HG03354 (cell line): ENCODE measurements at regions not wholly inside any gene's neighbourhood (a gene's known extent, or its start where the extent isn't known, plus 50 kb on each side); places are given as distances from the start of the nearest gene placed in this dataset.

ENCODE experiments used
- ATAC-seq: cut with Tn5 transposase; IDR thresholded peaks from one replicate; pipeline ENCODE4 v1.9.1; 2021; ENCODE audit warnings: mild to moderate bottlenecking; ENCODE audit not compliant: unreplicated experiment, poor library complexity, severe bottlenecking

- no peak for ATAC-seq
These were observed 142.6 kb downstream of the AASDH start for GRCh38 chr4:56244681-56245080.

DNA sequence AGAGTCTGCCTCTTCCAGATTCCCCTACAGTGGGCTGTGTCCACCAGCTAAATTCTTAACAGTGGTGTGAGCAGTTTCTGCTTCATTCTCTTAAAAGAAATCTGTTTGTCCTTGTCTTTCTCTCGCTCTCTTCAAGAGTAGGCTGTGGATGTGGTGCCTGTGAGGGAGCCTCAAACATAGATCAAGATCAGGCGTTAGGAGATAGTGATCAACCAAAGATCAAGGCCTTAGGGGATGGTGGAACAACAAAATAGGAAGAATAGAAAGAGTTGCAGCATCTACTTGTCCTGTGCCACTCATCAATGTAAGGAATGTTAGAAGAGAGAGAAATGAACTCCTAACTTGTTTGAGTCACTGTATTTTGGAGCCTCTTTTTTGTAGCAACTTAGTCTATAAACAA lies 144.2 kb downstream of the AASDH start:
- no peak for ATAC-seq

DNA sequence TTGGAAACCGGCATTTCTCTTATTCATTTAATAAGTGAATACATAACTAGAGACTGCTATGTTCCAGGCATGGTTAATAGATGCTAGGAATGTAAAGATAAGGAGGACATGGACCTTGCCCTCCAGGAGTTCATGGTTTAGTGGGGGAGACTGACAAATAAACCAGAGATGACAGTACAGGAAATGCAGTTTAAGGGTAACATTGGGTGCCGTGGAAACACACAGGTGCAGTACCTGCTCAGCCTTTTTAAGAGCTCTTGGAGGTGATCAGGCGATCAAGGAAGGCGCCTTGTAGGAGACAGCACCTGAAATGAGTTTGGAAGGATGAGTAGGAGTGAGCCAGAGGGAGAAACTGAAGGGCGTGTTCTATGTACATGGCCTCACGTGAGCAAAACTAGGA lies 145.8 kb downstream of the AASDH start:
- ATAC-seq, result no peak

GRCh38 chr4:56240554-56241174 lies 146.6 kb downstream of the AASDH start:
- no peak for ATAC-seq

- ATAC-seq, result no peak
These were observed 149.0 kb downstream of the AASDH start for GRCh38 chr4:56238251-56238650.

GRCh38 chr4:56235725-56236124 lies 151.6 kb downstream of the AASDH start:
- no peak for ATAC-seq

- ATAC-seq, result no peak
These were observed 152.3 kb downstream of the AASDH start for GRCh38 chr4:56235011-56235410.

DNA sequence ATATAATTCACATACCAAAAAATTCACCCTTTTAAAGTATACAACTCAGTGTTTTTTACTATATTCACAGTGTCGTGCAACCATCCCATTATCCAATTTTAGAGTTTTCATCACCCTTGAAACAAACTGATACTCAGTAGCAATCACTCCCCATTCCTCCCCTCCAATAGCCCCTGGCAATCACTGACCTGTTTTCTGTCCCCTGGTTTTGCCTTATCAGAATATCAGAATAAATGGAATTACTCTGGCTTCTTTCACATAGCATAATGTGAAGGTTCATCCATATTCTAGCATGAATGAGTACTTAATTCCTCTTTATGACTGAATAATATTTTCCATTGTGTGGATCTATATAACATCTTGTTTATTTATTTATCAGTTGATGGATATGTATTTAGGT lies 153.2 kb downstream of the AASDH start:
- no peak for ATAC-seq

DNA sequence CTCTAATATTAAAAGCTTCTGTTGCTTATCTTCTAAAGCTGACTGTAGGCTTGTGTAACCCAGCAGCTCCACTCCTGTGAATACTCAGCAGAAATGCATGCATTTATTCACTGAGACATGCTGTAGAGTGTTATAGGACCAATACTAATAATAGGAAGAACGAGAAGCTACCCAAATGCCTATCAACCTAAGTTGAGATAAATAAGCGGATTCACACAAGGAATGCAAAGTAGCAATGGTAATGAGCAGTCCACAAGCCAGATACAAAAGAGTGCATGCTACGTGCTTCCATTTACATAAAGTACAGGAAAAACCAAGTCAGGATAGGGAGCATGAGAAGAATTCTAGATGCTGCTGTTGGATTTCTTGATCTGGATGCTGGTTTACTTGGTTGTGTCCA lies 155.9 kb downstream of the AASDH start:
- ATAC-seq, result no peak

DNA sequence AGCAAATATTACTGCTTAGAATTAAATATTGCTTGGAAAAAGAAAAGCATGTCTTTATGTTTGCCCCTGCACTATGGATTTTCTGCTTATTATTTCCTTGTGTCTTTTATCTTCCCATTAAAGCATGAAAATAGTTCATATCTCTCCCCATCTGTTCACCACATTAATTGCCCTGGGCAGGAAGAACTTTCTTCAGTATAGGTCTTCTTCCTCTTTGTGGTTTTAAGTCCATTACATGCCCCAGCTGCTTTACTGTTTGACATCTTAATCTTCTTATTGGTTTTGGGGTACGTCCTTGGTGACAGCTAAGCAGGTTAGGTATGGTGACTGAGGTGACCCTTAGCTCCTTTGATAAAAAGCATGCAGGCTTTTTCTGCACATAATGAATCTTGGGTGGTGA lies 157.3 kb downstream of the AASDH start:
- no peak for ATAC-seq

DNA sequence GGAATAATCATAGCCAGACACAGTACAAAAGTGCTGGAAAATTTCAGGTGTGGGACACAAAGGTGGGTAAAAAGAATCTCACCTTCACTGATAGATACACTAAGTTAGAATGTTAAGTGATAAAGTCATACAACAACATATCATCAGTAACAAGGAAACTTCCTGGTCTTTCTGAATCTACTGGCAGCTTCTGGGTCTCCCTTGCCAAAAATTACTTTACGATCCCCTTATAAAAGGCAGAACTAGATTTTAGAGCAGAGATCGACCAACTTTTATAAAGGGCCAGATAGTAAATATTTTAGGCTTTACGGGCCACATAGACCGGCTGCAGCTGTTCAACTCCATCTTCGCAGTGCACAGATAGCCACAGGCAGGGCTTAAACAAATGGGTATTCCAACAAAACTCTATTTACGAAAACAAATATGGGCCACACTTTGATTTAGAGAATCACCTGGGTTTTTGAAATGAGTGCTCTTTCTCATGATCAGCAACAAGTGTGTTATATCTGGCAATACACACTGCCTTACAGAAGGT lies 159.9 kb downstream of the AASDH start:
- ATAC-seq, result no peak

GRCh38 chr4:56226579-56226978 lies 160.7 kb downstream of the AASDH start:
- no peak for ATAC-seq

DNA sequence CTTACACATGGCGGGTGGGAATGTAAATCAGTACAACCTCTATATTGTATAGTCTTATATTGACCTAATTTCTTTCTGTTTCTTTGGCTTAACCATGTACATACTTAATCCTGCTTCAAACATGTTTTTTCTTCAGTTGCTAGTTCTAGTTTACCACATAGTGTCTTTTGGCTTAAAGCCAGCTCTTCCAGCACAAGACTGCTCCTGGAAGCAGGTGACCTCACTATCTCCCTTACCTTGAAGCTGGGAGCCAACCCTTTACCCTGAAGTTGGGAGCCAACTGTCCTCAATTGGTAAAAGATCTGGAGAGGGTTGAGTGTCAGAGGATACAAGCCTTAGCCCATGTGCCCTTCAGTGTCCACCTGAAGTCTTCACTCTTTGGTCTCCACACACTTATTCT lies 162.7 kb downstream of the AASDH start:
- ATAC-seq, result no peak

GRCh38 chr4:56222514-56222913 lies 164.8 kb downstream of the AASDH start:
- ATAC-seq, result no peak

DNA sequence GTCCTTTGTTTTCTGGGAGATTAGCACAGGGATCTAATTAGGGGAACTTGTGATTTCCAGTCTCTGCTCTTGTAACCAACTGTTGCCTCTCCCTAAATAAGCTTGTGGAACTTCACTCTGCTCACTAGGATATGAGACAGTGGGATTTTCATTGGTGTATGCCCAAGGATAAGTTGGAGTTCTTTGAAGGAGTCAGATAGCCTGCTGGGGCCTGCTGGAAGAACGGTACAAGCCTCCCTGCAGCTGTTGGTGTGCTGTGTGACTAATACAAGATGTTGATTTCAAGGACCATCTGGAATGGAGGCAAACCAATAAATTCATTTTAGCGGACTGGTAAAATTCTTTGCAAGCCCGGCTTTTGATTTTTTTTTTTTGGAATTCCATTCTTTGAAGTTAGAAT lies 167.0 kb downstream of the AASDH start:
- no peak for ATAC-seq

DNA sequence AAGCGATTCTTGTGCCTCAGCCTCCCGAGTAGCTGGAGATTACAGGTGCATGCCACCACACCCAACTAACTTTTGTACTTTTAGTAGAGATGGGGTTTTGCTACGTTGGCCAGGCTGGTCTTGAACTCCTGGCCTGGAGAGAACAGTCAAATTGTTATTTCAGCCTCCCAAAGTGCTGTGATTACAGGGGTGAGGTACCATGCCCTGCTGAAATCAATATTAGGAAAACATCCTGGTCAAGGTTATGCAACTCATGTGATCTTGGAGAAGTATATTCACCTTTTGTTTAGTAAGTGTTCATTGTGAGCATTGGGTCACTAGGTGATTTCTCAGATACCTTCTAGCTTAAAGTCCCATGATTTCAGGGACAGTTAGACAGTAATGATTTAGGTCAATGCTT lies 167.8 kb downstream of the AASDH start:
- ATAC-seq, result no peak

DNA sequence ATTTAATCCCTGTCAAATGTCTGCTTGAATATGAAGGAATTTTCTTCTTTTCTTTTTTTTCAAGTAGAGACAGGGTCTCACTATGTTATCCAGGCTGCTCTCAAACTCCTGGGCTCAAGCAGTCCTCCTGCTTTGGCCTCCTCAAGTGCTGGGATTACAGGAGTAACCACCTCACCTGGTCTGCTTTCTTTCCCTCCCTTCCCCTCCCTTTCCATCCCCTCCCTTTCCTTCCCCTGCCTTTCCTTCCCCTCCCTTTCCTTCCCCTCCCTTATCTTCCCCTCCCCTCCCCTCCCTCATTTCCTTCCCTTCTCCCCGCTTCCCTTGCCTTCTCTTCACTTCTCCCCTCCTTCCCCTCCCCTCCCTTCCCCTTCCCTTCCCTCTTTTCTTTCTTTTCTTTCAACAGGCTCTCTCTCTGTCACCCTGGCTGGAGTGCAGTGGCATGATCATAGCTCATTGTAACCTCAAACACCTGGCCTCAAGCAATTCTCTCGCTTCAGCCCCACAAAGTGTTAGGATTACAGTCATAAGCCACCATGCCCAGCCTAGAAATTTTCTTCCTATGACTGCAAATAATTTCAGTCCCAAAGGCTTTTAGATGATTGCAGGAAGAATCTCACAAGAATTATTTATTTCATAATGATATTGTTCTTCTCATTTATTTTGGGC lies 168.9 kb downstream of the AASDH start:
- ATAC-seq, result no peak

DNA sequence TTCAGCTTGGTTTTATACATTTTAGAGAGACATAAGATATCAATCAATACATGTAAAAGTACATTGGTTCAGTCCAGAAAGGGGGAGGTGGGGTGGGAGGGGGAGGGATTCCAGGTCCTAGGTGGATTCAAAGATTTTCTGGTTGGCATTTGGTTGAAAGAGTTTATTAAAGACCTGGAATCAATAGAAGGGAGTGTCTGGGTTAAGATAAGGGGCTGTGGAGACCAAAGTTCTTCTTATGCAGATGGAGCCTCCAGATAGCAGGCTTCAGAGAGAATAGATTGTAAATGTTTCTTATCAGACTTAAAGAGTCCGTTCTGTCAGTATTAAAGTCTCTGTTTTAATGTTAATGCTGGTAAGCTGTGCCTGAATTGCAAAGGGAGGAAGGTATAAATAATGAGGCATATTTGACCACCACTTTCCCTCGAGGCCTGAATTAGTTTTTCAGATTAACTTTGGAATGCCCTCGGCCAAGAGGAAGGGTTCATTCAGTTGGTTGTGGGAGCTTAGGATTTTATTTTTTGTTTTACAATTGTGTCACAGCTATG lies 169.9 kb downstream of the AASDH start:
- ATAC-seq, result no peak

DNA sequence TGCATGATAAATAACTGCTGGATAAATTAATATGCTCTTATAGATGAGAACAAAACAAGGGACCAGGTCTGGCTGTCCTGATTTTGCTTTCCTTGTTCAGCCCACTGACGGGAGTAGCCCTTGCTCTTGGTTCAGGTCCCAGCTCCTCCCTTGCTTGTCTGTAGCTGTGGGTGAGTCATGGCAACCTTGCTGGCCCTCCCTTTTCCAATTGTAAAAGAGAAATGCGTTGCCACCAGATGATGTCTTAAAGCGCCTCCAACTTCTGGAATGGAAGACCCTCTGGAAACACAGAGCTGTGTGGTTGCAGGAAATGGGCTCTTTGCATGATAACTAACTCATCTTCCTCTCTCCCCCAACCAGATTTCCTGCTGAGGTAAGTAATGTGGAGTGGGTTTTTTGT lies 171.4 kb downstream of the AASDH start:
- ATAC-seq, result no peak

GRCh38 chr4:56215141-56215783 lies 172.0 kb downstream of the AASDH start:
- ATAC-seq, result no peak

GRCh38 chr4:56213543-56213942 lies 173.7 kb downstream of the AASDH start:
- no peak for ATAC-seq
